DND-41 (cell line): ENCODE measurements at regions not wholly inside any gene's neighbourhood (a gene's known extent, or its start where the extent isn't known, plus 50 kb on each side); places are given as distances from the start of the nearest gene placed in this dataset.

Experiments
- EZH2 ChIP-seq: IDR thresholded peaks from 3 replicates; pipeline ENCODE4 v1.6.1; 2012; ENCODE audit warnings: borderline replicate concordance, low read depth, mild to moderate bottlenecking, moderate library complexity, low read length, inconsistent platforms; ENCODE audit not compliant: severe bottlenecking
- TF ChIP-seq, protein P1 (sequence below): IDR thresholded peaks from 2 replicates; pipeline ENCODE4 v1.5.1; 2012; ENCODE audit warnings: borderline replicate concordance, low read length, moderate library complexity, mild to moderate bottlenecking; ENCODE audit not compliant: poor library complexity, severe bottlenecking; ENCODE audit errors: extremely low read depth

DNA sequence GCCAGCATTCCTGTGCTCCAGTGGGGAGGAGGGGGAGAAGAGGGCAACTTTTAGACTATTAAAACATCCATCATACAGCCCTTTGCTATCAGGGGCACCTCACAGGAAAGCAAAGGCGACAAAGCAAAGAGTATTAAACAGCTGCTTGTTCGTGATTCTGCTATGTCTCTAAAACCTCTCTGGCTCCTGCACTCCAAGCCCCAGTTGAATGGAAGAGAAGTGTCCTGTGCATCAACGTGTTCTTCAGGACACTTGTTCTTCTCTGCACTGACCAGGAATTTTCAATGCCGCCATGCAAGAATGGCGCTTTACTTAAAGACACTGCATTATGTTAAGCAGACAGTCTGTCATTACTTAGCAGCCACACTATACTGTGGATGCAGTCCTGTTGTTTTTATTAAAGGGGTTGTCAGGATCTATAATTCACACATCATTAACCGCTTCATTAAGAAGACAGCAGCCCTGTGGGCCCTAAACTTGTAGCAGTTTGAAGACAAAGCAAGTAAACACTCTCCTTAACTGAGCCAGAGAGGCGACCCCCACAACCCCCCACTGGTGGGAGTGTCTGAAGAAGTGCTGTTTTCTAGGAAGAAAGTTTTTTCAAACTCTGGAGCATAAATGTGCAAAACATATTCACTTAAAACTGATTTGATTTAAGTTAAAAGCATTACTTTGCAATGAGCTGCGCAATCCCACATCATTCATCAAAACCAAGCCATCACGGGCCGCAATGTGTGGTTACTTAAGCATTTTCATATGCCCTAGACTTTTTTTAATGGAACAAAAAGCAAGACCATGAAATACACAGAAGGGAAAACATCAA is 164.5 kb downstream of the ZNF608 start:
- TF ChIP-seq, protein P1, sequence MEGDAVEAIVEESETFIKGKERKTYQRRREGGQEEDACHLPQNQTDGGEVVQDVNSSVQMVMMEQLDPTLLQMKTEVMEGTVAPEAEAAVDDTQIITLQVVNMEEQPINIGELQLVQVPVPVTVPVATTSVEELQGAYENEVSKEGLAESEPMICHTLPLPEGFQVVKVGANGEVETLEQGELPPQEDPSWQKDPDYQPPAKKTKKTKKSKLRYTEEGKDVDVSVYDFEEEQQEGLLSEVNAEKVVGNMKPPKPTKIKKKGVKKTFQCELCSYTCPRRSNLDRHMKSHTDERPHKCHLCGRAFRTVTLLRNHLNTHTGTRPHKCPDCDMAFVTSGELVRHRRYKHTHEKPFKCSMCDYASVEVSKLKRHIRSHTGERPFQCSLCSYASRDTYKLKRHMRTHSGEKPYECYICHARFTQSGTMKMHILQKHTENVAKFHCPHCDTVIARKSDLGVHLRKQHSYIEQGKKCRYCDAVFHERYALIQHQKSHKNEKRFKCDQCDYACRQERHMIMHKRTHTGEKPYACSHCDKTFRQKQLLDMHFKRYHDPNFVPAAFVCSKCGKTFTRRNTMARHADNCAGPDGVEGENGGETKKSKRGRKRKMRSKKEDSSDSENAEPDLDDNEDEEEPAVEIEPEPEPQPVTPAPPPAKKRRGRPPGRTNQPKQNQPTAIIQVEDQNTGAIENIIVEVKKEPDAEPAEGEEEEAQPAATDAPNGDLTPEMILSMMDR, result no peak
- TF ChIP-seq EZH2, result no peak
